Glutamatergic neuron (in vitro differentiated cells): ENCODE measurements at regions not wholly inside any gene's neighbourhood (a gene's known extent, or its start where the extent isn't known, plus 50 kb on each side); places are given as distances from the start of the nearest gene placed in this dataset.

Experiments
- DNase-seq: peaks from one replicate; pipeline ENCODE4 v3.0.0; 2022
- H3K27ac Mint-ChIP-seq: one replicate; pipeline ENCODE4 v1.8.0; 2020; ENCODE audit warnings: mild to moderate bottlenecking, mixed read lengths, inconsistent platforms; ENCODE audit not compliant: unreplicated experiment
- H3K27me3 Mint-ChIP-seq: one replicate; pipeline ENCODE4 v1.8.0; 2020; ENCODE audit warnings: mild to moderate bottlenecking, moderate library complexity, mixed read lengths, inconsistent platforms; ENCODE audit not compliant: unreplicated experiment
- H3K36me3 Mint-ChIP-seq: one replicate; pipeline ENCODE4 v1.8.0; 2020; ENCODE audit warnings: mild to moderate bottlenecking, mixed read lengths, inconsistent platforms; ENCODE audit not compliant: unreplicated experiment
- H3K4me1 Mint-ChIP-seq: one replicate; pipeline ENCODE4 v1.8.0; 2020; ENCODE audit warnings: mild to moderate bottlenecking, low read depth, mixed read lengths, inconsistent platforms; ENCODE audit not compliant: unreplicated experiment
- H3K4me3 Mint-ChIP-seq: one replicate; pipeline ENCODE4 v1.8.0; 2020; ENCODE audit warnings: mild to moderate bottlenecking, mixed read lengths, inconsistent platforms; ENCODE audit not compliant: unreplicated experiment
- H3K9me3 Mint-ChIP-seq: one replicate; pipeline ENCODE4 v1.8.0; 2020; ENCODE audit warnings: mild to moderate bottlenecking, moderate library complexity, mixed read lengths, inconsistent platforms; ENCODE audit not compliant: unreplicated experiment
- CTCF ChIP-seq: fragments of 200-600 bp; sonication (generic); IDR thresholded peaks from one replicate; pipeline ENCODE4 v1.5.0; 2021; ENCODE audit not compliant: partially characterized antibody, unreplicated experiment

- no peaks in the 10 kb centered on the region for H3K4me1 Mint-ChIP-seq
- no peaks in the 10 kb centered on the region for H3K36me3 Mint-ChIP-seq
- no peaks in the 10 kb centered on the region for H3K27me3 Mint-ChIP-seq
- TF ChIP-seq CTCF = no peak
- no peak overlapping the region for H3K4me3 Mint-ChIP-seq
- no peak for DNase-seq
- H3K27ac Mint-ChIP-seq = no peak overlapping the region
- H3K9me3 Mint-ChIP-seq = no peaks in the 10 kb centered on the region
Observed at GRCh38 chr6:112571488-112572270, 224.5 kb downstream of the RFPL4B start.

- no peak for DNase-seq
- TF ChIP-seq CTCF = no peak
- Mint-ChIP-seq H3K4me1 (no peaks in the 10 kb centered on the region), H3K36me3 (no peaks in the 10 kb centered on the region), H3K9me3 (no peaks in the 10 kb centered on the region), H3K4me3 (no peak overlapping the region), H3K27me3 (no peaks in the 10 kb centered on the region), H3K27ac (no peak overlapping the region)
Observed at GRCh38 chr6:112574190-112574589, 227.1 kb downstream of the RFPL4B start.

- H3K9me3 Mint-ChIP-seq = no peaks in the 10 kb centered on the region
- no peak for TF ChIP-seq CTCF
Observed at GRCh38 chr6:112575309-112575834, 228.2 kb downstream of the RFPL4B start.

GRCh38 chr6:112576423-112576822 is 229.3 kb downstream of the RFPL4B start:
- H3K4me3 Mint-ChIP-seq = no peak overlapping the region
- TF ChIP-seq CTCF = no peak
- no peaks in the 10 kb centered on the region for H3K36me3 Mint-ChIP-seq
- no peaks in the 10 kb centered on the region for H3K9me3 Mint-ChIP-seq
- H3K27ac Mint-ChIP-seq = no peak overlapping the region
- no peaks in the 10 kb centered on the region for H3K27me3 Mint-ChIP-seq
- DNase-seq = no peak
- no peaks in the 10 kb centered on the region for H3K4me1 Mint-ChIP-seq

More at GRCh38 chr6:112575309-112575834, 228.2 kb downstream of the RFPL4B start:
- no peaks in the 10 kb centered on the region for H3K27me3 Mint-ChIP-seq
- H3K27ac Mint-ChIP-seq = no peak overlapping the region
- no peak for DNase-seq
- H3K36me3 Mint-ChIP-seq = no peaks in the 10 kb centered on the region
- H3K4me1 Mint-ChIP-seq = no peaks in the 10 kb centered on the region
- no peak overlapping the region for H3K4me3 Mint-ChIP-seq

GRCh38 chr6:112579601-112580000 is 232.5 kb downstream of the RFPL4B start:
- DNase-seq = no peak
- no peaks in the 10 kb centered on the region for H3K27me3 Mint-ChIP-seq
- no peaks in the 10 kb centered on the region for H3K4me1 Mint-ChIP-seq
- no peaks in the 10 kb centered on the region for H3K9me3 Mint-ChIP-seq
- no peak overlapping the region for H3K4me3 Mint-ChIP-seq
- no peak overlapping the region for H3K27ac Mint-ChIP-seq
- no peaks in the 10 kb centered on the region for H3K36me3 Mint-ChIP-seq
- TF ChIP-seq CTCF = no peak
